ENCODE measurements at regions not wholly inside any gene's neighbourhood (a gene's known extent, or its start where the extent isn't known, plus 50 kb on each side); places are given as distances from the start of the nearest gene placed in this dataset.

DNA sequence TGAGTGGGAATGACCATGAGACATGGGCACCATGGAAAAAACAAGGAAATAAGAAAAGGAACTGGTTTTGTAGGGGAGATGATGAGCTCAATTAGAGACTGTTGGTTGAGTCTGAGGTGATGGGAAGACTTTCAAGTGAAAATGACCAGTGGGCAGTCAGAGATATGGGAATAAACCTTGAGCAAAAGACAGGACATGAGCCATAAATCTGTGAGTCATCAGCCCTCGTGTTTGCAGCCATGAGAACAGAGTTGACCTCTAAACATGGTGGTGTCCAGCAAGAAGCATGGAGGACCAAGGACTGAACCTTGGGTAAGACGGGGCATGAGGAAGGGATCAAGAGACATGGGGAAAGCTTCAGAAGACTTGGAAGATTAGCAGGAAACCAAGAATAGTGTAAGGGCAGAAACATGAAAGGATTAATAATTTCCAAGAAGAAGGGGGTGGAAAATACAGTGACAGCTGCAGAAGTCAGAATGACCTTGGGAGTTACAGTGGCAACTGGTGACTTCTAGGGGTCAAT lies 280.6 kb upstream of the PRDM1 start:
- Histone ChIP-seq H3K36me3 (ENCODE audit: control insufficient read depth in 2 of 2, insufficient read depth in 1 of 2, low read length in 2 of 2) (no peaks in the 10 kb centered on the region), H3K4me1 (ENCODE audit: control insufficient read depth, insufficient read depth, low read length) (no peaks in the 10 kb centered on the region), H3K27ac (ENCODE audit: extremely low read depth, low read depth, low read length) (no peak overlapping the region), H3K9me3 (ENCODE audit: control insufficient read depth, insufficient read depth, low read depth, low read length) (no peaks in the 10 kb centered on the region), H3K4me3 (ENCODE audit: low read depth, low read length) (no peak overlapping the region)
- TF ChIP-seq ZNF292 (tag by site-specific recombination; IDR thresholded peaks at IDR 0.05; ENCODE audit: borderline replicate concordance, low read depth) (no peak), TRIM28 (IDR thresholded peaks at IDR 0.05; ENCODE audit: borderline replicate concordance, low read length) (no peak), ZNF184 (tag by site-specific recombination; IDR thresholded peaks at IDR 0.05) (no peak), ZNF350 (tag by site-specific recombination; IDR thresholded peaks at IDR 0.05) (no peak), HOXA7 (CRISPR knock-in tag; IDR thresholded peaks at IDR 0.05; ENCODE audit: borderline replicate concordance) (no peak)
- TF ChIP-seq, protein P1, sequence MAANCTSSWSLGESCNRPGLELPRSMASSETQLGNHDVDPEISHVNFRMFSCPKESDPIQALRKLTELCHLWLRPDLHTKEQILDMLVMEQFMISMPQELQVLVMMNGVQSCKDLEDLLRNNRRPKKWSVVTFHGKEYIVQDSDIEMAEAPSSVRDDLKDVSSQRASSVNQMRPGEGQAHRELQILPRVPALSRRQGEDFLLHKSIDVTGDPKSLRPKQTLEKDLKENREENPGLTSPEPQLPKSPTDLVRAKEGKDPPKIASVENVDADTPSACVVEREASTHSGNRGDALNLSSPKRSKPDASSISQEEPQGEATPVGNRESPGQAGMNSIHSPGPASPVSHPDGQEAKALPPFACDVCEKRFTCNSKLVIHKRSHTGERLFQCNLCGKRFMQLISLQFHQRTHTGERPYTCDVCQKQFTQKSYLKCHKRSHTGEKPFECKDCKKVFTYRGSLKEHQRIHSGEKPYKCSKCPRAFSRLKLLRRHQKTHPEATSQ (tag by site-specific recombination; IDR thresholded peaks at IDR 0.05), result no peak
- ChIA-PET CTCF (no interaction called here), POLR2A (no interaction called here)

DNA sequence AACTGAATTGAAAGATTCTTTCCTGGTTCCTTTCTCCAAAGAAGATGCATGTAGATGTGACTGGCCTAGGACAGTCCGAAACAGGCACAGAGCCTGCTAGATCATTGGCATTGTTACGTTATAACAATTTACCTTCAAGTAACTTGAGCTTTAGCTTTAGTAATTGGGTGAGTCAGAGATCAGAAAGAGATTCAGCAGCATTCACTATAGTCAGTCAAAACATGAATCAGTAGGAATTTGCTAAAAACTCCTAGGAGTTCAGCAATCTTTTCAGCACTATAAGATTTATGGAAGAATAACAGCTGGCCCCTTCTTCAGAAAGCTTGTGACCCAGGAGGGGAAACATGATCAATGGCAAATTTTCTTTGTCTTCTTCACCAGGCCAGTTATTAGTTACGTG lies 281.7 kb upstream of the PRDM1 start:
- POLR2A ChIA-PET, result no interaction called here
- CTCF ChIA-PET, result no interaction called here
- Histone ChIP-seq H3K27ac (ENCODE audit: extremely low read depth, low read depth, low read length) (no peak overlapping the region), H3K4me1 (ENCODE audit: control insufficient read depth, insufficient read depth, low read length) (no peaks in the 10 kb centered on the region), H3K9me3 (ENCODE audit: control insufficient read depth, insufficient read depth, low read depth, low read length) (no peaks in the 10 kb centered on the region), H3K36me3 (ENCODE audit: control insufficient read depth in 2 of 2, insufficient read depth in 1 of 2, low read length in 2 of 2) (no peaks in the 10 kb centered on the region), H3K4me3 (ENCODE audit: low read depth, low read length) (no peak overlapping the region)
- TF ChIP-seq ZNF423 (tag by site-specific recombination; IDR thresholded peaks at IDR 0.05) (no peak), SETDB1 (IDR thresholded peaks at IDR 0.05; ENCODE audit: insufficient read length, low read length) (peak; percentile 89), MYNN (tag by site-specific recombination; IDR thresholded peaks at IDR 0.05; ENCODE audit: borderline replicate concordance) (no peak), ZBTB48 (tag by site-specific recombination; IDR thresholded peaks at IDR 0.05) (no peak)

DNA sequence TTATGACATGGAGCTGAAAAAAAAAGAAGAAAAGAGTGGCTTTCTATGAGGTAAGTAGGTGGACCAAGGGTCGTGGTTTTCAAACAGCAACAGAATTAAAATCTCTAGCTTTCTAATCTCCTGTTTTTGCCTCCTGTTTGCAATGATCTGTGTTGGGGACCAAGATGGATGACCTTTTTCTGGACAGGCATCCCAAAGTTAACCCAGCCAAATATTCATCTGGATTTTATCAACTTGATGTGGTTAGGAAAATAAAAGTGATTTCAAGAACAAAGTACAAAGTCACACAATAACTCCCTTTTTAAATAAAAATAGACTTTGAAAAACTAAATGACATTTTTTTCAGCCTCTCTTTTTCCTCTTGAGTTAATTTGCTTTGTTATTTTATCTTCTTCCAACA lies 282.1 kb upstream of the PRDM1 start:
- Histone ChIP-seq H3K27ac (ENCODE audit: extremely low read depth, low read depth, low read length) (no peak overlapping the region), H3K4me3 (ENCODE audit: low read depth, low read length) (no peak overlapping the region), H3K9me3 (ENCODE audit: control insufficient read depth, insufficient read depth, low read depth, low read length) (no peaks in the 10 kb centered on the region), H3K36me3 (ENCODE audit: control insufficient read depth in 2 of 2, insufficient read depth in 1 of 2, low read length in 2 of 2) (no peaks in the 10 kb centered on the region), H3K4me1 (ENCODE audit: control insufficient read depth, insufficient read depth, low read length) (no peaks in the 10 kb centered on the region)
- no peak for TF ChIP-seq ZNF768 (tag by site-specific recombination; IDR thresholded peaks at IDR 0.05)
- TF ChIP-seq ZNF366 (tag by site-specific recombination; conservative IDR thresholded peaks at IDR 0.05), result no peak
- TF ChIP-seq SP2 (tag by site-specific recombination; IDR thresholded peaks at IDR 0.05), result no peak
- TF ChIP-seq RBAK (tag by site-specific recombination; IDR thresholded peaks at IDR 0.05), result no peak
- no peak for TF ChIP-seq TCF7L2 (IDR thresholded peaks at IDR 0.05; ENCODE audit: borderline replicate concordance, low read depth, low read length)
- TF ChIP-seq, protein P2, sequence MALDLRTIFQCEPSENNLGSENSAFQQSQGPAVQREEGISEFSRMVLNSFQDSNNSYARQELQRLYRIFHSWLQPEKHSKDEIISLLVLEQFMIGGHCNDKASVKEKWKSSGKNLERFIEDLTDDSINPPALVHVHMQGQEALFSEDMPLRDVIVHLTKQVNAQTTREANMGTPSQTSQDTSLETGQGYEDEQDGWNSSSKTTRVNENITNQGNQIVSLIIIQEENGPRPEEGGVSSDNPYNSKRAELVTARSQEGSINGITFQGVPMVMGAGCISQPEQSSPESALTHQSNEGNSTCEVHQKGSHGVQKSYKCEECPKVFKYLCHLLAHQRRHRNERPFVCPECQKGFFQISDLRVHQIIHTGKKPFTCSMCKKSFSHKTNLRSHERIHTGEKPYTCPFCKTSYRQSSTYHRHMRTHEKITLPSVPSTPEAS (tag by site-specific recombination; IDR thresholded peaks at IDR 0.05), result no peak
- no peak for TF ChIP-seq ZFP3 (tag by site-specific recombination; IDR thresholded peaks at IDR 0.05; ENCODE audit: low read depth)
- TF ChIP-seq ZNF391 (tag by site-specific recombination; IDR thresholded peaks at IDR 0.05; ENCODE audit: borderline replicate concordance, low read depth), result no peak
- no peak for TF ChIP-seq ZNF837 (tag by site-specific recombination; IDR thresholded peaks at IDR 0.05)
- no peak for TF ChIP-seq ZNF654 (tag by site-specific recombination; IDR thresholded peaks at IDR 0.05; ENCODE audit: low read depth)
- TF ChIP-seq, protein P3, sequence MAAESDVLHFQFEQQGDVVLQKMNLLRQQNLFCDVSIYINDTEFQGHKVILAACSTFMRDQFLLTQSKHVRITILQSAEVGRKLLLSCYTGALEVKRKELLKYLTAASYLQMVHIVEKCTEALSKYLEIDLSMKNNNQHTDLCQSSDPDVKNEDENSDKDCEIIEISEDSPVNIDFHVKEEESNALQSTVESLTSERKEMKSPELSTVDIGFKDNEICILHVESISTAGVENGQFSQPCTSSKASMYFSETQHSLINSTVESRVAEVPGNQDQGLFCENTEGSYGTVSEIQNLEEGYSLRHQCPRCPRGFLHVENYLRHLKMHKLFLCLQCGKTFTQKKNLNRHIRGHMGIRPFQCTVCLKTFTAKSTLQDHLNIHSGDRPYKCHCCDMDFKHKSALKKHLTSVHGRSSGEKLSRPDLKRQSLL (tag by site-specific recombination; IDR thresholded peaks at IDR 0.05), result no peak
- TF ChIP-seq ZXDB (tag by site-specific recombination; IDR thresholded peaks at IDR 0.05), result no peak
- TF ChIP-seq KLF9 (tag by site-specific recombination; IDR thresholded peaks at IDR 0.05; ENCODE audit: low read depth), result no peak
- no peak for TF ChIP-seq ZNF558 (tag by site-specific recombination; IDR thresholded peaks at IDR 0.05)
- CTCF ChIA-PET, result no interaction called here
- POLR2A ChIA-PET, result no interaction called here
